ENCODE measurements at regions not wholly inside any gene's neighbourhood (a gene's known extent, or its start where the extent isn't known, plus 50 kb on each side); places are given as distances from the start of the nearest gene placed in this dataset.
"Not testable (repeated sequence)": the region's sequence is repeated elsewhere in the genome, so short reads cannot be mapped to it uniquely, and the experiment has no call there.

GRCh38 chr2:155895016-155895415, 437.5 kb downstream of the NR4A2 start:
- intact Hi-C loops (cut with DNase I): no loop called here
- no peak for DNase-seq
- Histone ChIP-seq H3K27me3 (no peaks in the 10 kb centered on the region), H3K4me1 (no peaks in the 10 kb centered on the region), H3K27ac (no peak overlapping the region), H3K36me3 (no peaks in the 10 kb centered on the region), H3K9me3 (no peaks in the 10 kb centered on the region), H3K4me3 (no peak overlapping the region)
- TF ChIP-seq EP300 (IDR thresholded peaks at IDR 0.05) (no peak), CTCF (IDR thresholded peaks at IDR 0.05) (no peak), POLR2AphosphoS5 (IDR thresholded peaks at IDR 0.05) (no peak), POLR2A (IDR thresholded peaks at IDR 0.05) (no peak)
- WGBS, 2 donors: 47 to 56% methylated on average over 1 of the region's 1 CpG

GRCh38 chr2:155880382-155880781, 452.1 kb downstream of the NR4A2 start:
- H3K4me3 ChIP-seq; H3K27ac ChIP-seq; H3K9me3 ChIP-seq; H3K36me3 ChIP-seq; DNase-seq; intact Hi-C loops (cut with DNase I); H3K27me3 ChIP-seq; H3K4me1 ChIP-seq: not testable (repeated sequence)
- WGBS, 2 donors: 56 to 68% methylated on average over 5 of the region's 5 CpGs

- H3K36me3 ChIP-seq; DNase-seq; H3K4me3 ChIP-seq; H3K27ac ChIP-seq; intact Hi-C loops (cut with DNase I); H3K4me1 ChIP-seq; H3K9me3 ChIP-seq; H3K27me3 ChIP-seq: not testable (repeated sequence)
- WGBS, 2 donors: 60 to 77% methylated on average over 5 of the region's 5 CpGs
These were observed 452.6 kb downstream of the NR4A2 start for GRCh38 chr2:155879900-155880299.

- TF ChIP-seq POLR2A (IDR thresholded peaks at IDR 0.05) (no peak), EP300 (IDR thresholded peaks at IDR 0.05) (no peak), CTCF (IDR thresholded peaks at IDR 0.05) (no peak), POLR2AphosphoS5 (IDR thresholded peaks at IDR 0.05) (no peak)
- DNase-seq: no peak
- no peaks in the 10 kb centered on the region for H3K36me3 ChIP-seq
- H3K4me1 ChIP-seq: no peaks in the 10 kb centered on the region
- H3K27ac ChIP-seq: no peak overlapping the region
- H3K27me3 ChIP-seq: no peaks in the 10 kb centered on the region
- H3K9me3 ChIP-seq: peaks cover 0 to 5% (median 0%) of the 10 kb centered on the region in 4 donors
- 95 to 97% methylated on average over 3 of the region's 3 CpGs for WGBS, 2 donors
- intact Hi-C loops (cut with DNase I): no loop called here
- H3K4me3 ChIP-seq: no peak overlapping the region
These were observed 460.1 kb downstream of the NR4A2 start for GRCh38 chr2:155872396-155872795.

- Histone ChIP-seq H3K9me3 (peaks cover 0 to 5% (median 0%) of the 10 kb centered on the region in 4 donors), H3K36me3 (no peaks in the 10 kb centered on the region), H3K4me1 (no peaks in the 10 kb centered on the region), H3K4me3 (no peak overlapping the region), H3K27ac (no peak overlapping the region), H3K27me3 (no peaks in the 10 kb centered on the region)
- intact Hi-C loops (cut with DNase I): no loop called here
- TF ChIP-seq POLR2A (IDR thresholded peaks at IDR 0.05) (no peak), POLR2AphosphoS5 (IDR thresholded peaks at IDR 0.05) (no peak), CTCF (IDR thresholded peaks at IDR 0.05) (no peak), EP300 (IDR thresholded peaks at IDR 0.05) (no peak)
- no peak for DNase-seq
- 72 to 74% methylated on average over 4 of the region's 4 CpGs for WGBS, 2 donors
These were observed 460.6 kb downstream of the NR4A2 start for GRCh38 chr2:155871940-155872339.

- Histone ChIP-seq H3K9me3 (no peaks in the 10 kb centered on the region), H3K27ac (no peak overlapping the region), H3K4me3 (no peak overlapping the region), H3K36me3 (no peaks in the 10 kb centered on the region), H3K27me3 (no peaks in the 10 kb centered on the region), H3K4me1 (no peaks in the 10 kb centered on the region)
- TF ChIP-seq EP300 (IDR thresholded peaks at IDR 0.05): no peak
- TF ChIP-seq POLR2AphosphoS5 (IDR thresholded peaks at IDR 0.05): no peak
- no peak for TF ChIP-seq CTCF (IDR thresholded peaks at IDR 0.05)
- no peak for TF ChIP-seq POLR2A (IDR thresholded peaks at IDR 0.05)
- intact Hi-C loops (cut with DNase I): no loop called here
- DNase-seq: no peak
- WGBS, 2 donors: 83 to 87% methylated on average over 3 of the region's 3 CpGs
These were observed 465.0 kb downstream of the NR4A2 start for GRCh38 chr2:155867564-155867963.

Measured in sigmoid colon (tissue), 6 donors.